ENCODE measurements at regions not wholly inside any gene's neighbourhood (a gene's known extent, or its start where the extent isn't known, plus 50 kb on each side); places are given as distances from the start of the nearest gene placed in this dataset.

GRCh38 chr7:45976485-45976856 lies 55.4 kb upstream of the IGFBP3 start:
- ChIA-PET POLR2A (no interaction called here), CTCF (interaction anchor here (0.6 to 1.5 kb wide), 3 partner anchors 18 to 54 kb away, joined by 3 to 7 read pairs (median 5); no protein-coding TSS in a partner anchor)
- no peak for DNase-seq (ENCODE audit: extremely low spot score)
- TF ChIP-seq ELF4 (IDR thresholded peaks at IDR 0.05) (no peak), L3MBTL2 (conservative IDR thresholded peaks at IDR 0.05) (no peak), FOXK2 (IDR thresholded peaks at IDR 0.05) (no peak), FOXA1 (IDR thresholded peaks at IDR 0.05) (no peak), SUZ12 (IDR thresholded peaks at IDR 0.05) (no peak)

GRCh38 chr7:45975847-45976484 lies 54.9 kb upstream of the IGFBP3 start:
- TF ChIP-seq ZNF384 (IDR thresholded peaks at IDR 0.05): no peak
- TF ChIP-seq L3MBTL2 (conservative IDR thresholded peaks at IDR 0.05): no peak
- TF ChIP-seq FOXA1 (IDR thresholded peaks at IDR 0.05): no peak
- no peak for TF ChIP-seq FOXK2 (IDR thresholded peaks at IDR 0.05)
- no peak for TF ChIP-seq TARDBP (IDR thresholded peaks at IDR 0.05)
- no peak for TF ChIP-seq HDGF (IDR thresholded peaks at IDR 0.05; ENCODE audit: borderline replicate concordance)
- no peak for TF ChIP-seq ELF4 (IDR thresholded peaks at IDR 0.05)
- TF ChIP-seq SP1 (IDR thresholded peaks at IDR 0.05): no peak
- TF ChIP-seq LEF1 (IDR thresholded peaks at IDR 0.05; ENCODE audit: borderline replicate concordance): no peak
- no peak for TF ChIP-seq BHLHE40 (IDR thresholded peaks at IDR 0.05; ENCODE audit: borderline replicate concordance)
- no peak for TF ChIP-seq SUZ12 (IDR thresholded peaks at IDR 0.05)
- TF ChIP-seq NFRKB (IDR thresholded peaks at IDR 0.05): no peak
- ChIA-PET CTCF (interaction anchor here (0.8 to 1.5 kb wide), 2 partner anchors 41 to 54 kb away, joined by 5 to 7 read pairs; no protein-coding TSS in a partner anchor), POLR2A (no interaction called here)
- DNase-seq (ENCODE audit: extremely low spot score): no peak

- no peak for DNase-seq (ENCODE audit: extremely low spot score)
- POLR2A ChIA-PET: no interaction called here
- CTCF ChIA-PET: no interaction called here
- no peak for TF ChIP-seq LEF1 (IDR thresholded peaks at IDR 0.05; ENCODE audit: borderline replicate concordance)
- TF ChIP-seq TARDBP (IDR thresholded peaks at IDR 0.05): no peak
- no peak for TF ChIP-seq L3MBTL2 (conservative IDR thresholded peaks at IDR 0.05)
- no peak for TF ChIP-seq FOXA1 (IDR thresholded peaks at IDR 0.05)
- no peak for TF ChIP-seq ELF4 (IDR thresholded peaks at IDR 0.05)
- TF ChIP-seq ZNF384 (IDR thresholded peaks at IDR 0.05): no peak
- TF ChIP-seq SUZ12 (IDR thresholded peaks at IDR 0.05): no peak
- TF ChIP-seq SP1 (IDR thresholded peaks at IDR 0.05): no peak
- TF ChIP-seq FOXM1 (IDR thresholded peaks at IDR 0.05; ENCODE audit: borderline replicate concordance): no peak
- TF ChIP-seq PKNOX1 (IDR thresholded peaks at IDR 0.05): no peak
- no peak for TF ChIP-seq HDGF (IDR thresholded peaks at IDR 0.05; ENCODE audit: borderline replicate concordance)
- TF ChIP-seq CTBP1 (IDR thresholded peaks at IDR 0.05; ENCODE audit: borderline replicate concordance): no peak
- TF ChIP-seq FOXK2 (IDR thresholded peaks at IDR 0.05): no peak
Observed at GRCh38 chr7:45975367-45975766, 54.3 kb upstream of the IGFBP3 start.

GRCh38 chr7:45974540-45975360 lies 53.7 kb upstream of the IGFBP3 start:
- TF ChIP-seq L3MBTL2 (conservative IDR thresholded peaks at IDR 0.05) (no peak), FOXA1 (IDR thresholded peaks at IDR 0.05) (no peak), BHLHE40 (IDR thresholded peaks at IDR 0.05; ENCODE audit: borderline replicate concordance) (no peak), ELF4 (IDR thresholded peaks at IDR 0.05) (no peak), ZNF384 (IDR thresholded peaks at IDR 0.05) (no peak), SP1 (IDR thresholded peaks at IDR 0.05) (no peak), FOXK2 (IDR thresholded peaks at IDR 0.05) (no peak), ARNT (IDR thresholded peaks at IDR 0.05) (no peak), CTBP1 (IDR thresholded peaks at IDR 0.05; ENCODE audit: borderline replicate concordance) (no peak), SUZ12 (IDR thresholded peaks at IDR 0.05) (no peak), HDGF (IDR thresholded peaks at IDR 0.05; ENCODE audit: borderline replicate concordance) (no peak), TARDBP (IDR thresholded peaks at IDR 0.05) (no peak), LEF1 (IDR thresholded peaks at IDR 0.05; ENCODE audit: borderline replicate concordance) (no peak), FOXM1 (IDR thresholded peaks at IDR 0.05; ENCODE audit: borderline replicate concordance) (no peak), PKNOX1 (IDR thresholded peaks at IDR 0.05) (no peak), NFRKB (IDR thresholded peaks at IDR 0.05) (no peak)
- no peak for DNase-seq (ENCODE audit: extremely low spot score)
- CTCF ChIA-PET: no interaction called here
- POLR2A ChIA-PET: no interaction called here

GRCh38 chr7:45973725-45974532 lies 52.9 kb upstream of the IGFBP3 start:
- no peak for DNase-seq (ENCODE audit: extremely low spot score)

More at GRCh38 chr7:45973725-45974532, 52.9 kb upstream of the IGFBP3 start:
- ChIA-PET POLR2A (no interaction called here), CTCF (no interaction called here)
- TF ChIP-seq FOXK2 (IDR thresholded peaks at IDR 0.05): no peak
- TF ChIP-seq PKNOX1 (IDR thresholded peaks at IDR 0.05): no peak
- no peak for TF ChIP-seq ELF4 (IDR thresholded peaks at IDR 0.05)
- no peak for TF ChIP-seq FOXA1 (IDR thresholded peaks at IDR 0.05)
- no peak for TF ChIP-seq CTBP1 (IDR thresholded peaks at IDR 0.05; ENCODE audit: borderline replicate concordance)
- TF ChIP-seq L3MBTL2 (conservative IDR thresholded peaks at IDR 0.05): no peak
- no peak for TF ChIP-seq HDGF (IDR thresholded peaks at IDR 0.05; ENCODE audit: borderline replicate concordance)

All from HEK293T (cell line).